ENCODE measurements at regions not wholly inside any gene's neighbourhood (a gene's known extent, or its start where the extent isn't known, plus 50 kb on each side); places are given as distances from the start of the nearest gene placed in this dataset.

DNA sequence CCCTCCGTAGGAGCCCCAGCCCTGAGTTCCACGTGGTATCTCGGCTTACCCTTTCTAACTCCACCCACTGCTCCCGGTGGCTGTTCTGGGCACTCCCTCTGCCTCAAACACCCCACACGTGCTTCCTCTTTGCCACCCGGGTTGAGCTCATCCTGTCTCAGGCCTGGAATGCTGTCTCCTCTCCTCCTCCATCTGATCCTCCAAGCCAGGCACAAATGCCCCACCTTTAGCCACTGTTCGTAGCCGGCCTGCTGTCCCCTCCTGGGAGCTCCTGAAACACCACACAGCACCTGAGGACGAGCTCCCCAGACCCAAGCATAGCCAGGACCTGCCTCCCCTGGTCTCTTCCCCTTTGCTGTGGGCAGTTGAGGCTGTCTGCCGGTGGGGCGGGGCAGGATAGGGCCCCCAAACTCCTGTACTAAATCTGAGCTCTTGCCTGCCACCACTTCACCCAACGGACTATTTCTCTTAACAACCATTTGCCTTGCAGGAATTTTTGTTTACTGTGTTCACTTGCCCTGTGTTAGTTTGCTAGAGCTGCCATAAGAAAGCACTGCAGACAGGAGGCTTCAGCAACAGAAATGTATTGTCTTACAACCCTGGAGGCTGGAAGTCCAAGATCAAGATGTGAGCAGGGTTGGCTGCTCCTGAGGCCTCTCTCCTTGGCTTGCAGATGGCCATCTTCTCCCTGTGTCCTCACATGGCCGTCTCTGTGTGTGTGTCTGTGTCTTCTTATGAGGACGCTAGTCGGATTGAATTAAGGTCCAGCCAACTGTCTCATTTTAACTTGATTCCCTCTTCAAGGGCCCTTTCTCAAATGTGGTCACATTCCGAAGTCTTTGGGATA, 58.3 kb upstream of the SHH start:
- Histone ChIP-seq H3K27me3 (ENCODE audit: control insufficient read depth, insufficient read depth, low read length) (peaks cover 10% of the 10 kb centered on the region; the same call in 1 of the 2 replicates), H3K4me3 (ENCODE audit: low read depth, low read length) (no peak overlapping the region), H3K36me3 (ENCODE audit: control insufficient read depth, insufficient read depth, low read length) (no peaks in the 10 kb centered on the region), H3K9ac (ENCODE audit: low read length) (no peak overlapping the region), H3K27ac (ENCODE audit: low read depth, low read length) (no peak overlapping the region), H3K9me3 (ENCODE audit: control insufficient read depth, insufficient read depth, low read depth, low read length) (0 out of 2 replicates have a peak, but pooled peaks cover 5% of the 10 kb centered on the region), H3K4me1 (ENCODE audit: control insufficient read depth, insufficient read depth, low read length) (no peaks in the 10 kb centered on the region; the same call in 1 of the 2 replicates)

DNA sequence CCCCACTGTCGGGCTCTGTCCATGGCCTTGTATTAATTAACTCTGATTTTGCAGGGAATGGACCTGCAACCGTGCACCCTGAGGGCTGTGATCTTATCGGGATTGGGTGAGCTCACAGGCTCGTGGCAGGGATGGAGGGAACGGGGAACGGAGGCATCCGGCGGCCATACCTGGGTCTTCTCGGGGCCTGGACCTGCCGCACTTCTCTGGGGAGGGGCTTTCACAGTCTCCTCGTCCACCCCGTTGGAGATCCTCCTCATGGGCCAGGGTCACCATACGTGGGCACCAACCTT, 57.5 kb upstream of the SHH start:
- peaks cover 17% of the 10 kb centered on the region; the same call in 1 of the 2 replicates for H3K27me3 ChIP-seq (ENCODE audit: control insufficient read depth, insufficient read depth, low read length)
- H3K36me3 ChIP-seq (ENCODE audit: control insufficient read depth, insufficient read depth, low read length): no peaks in the 10 kb centered on the region
- no peak overlapping the region for H3K4me3 ChIP-seq (ENCODE audit: low read depth, low read length)
- H3K4me1 ChIP-seq (ENCODE audit: control insufficient read depth, insufficient read depth, low read length): no peaks in the 10 kb centered on the region; the same call in 1 of the 2 replicates
- H3K9me3 ChIP-seq (ENCODE audit: control insufficient read depth, insufficient read depth, low read depth, low read length): 0 out of 2 replicates have a peak, but pooled peaks cover 5% of the 10 kb centered on the region
- H3K9ac ChIP-seq (ENCODE audit: low read length): no peak overlapping the region
- H3K27ac ChIP-seq (ENCODE audit: low read depth, low read length): no peak overlapping the region

DNA sequence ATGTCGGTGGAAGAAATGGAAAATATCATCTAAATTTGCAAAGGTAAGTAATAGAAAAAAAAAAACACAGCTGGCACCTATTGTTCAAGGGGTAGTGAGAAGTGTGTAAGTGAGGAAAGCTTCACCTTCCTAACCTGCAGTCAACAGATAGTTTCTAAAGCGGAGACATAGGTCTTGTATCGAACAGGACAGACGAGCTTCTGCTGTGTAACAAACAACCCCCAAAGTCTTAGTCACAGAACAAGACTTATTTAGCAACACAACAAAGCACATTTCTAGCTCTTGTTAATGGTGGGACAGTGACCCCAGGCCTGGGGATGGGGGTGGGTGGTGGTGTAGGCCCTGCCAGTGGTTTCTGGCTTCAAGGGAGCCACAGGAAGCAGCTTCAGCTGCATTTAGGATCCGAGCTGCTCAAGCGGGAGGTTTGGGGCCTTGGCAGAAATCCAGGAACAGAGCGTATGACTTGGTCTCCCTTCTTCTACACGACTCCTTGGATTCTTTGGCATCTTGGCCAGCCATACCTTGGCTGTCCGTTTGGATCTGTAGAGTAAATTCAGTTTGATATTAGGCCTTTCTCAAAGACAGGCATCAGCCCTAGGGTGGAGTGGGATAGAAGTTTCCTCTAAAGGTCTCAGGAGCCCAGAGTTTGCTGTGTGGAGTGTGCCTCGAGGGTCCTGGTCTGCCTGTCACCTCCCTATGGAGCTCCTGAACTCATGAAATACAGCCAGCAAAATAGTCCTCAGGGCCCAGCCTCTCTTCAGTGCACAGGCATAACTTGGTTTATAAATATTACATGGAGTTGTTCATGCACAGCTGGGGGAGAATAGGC, 56.9 kb upstream of the SHH start:
- Histone ChIP-seq H3K4me3 (ENCODE audit: low read depth, low read length) (no peak overlapping the region), H3K36me3 (ENCODE audit: control insufficient read depth, insufficient read depth, low read length) (no peaks in the 10 kb centered on the region), H3K27ac (ENCODE audit: low read depth, low read length) (no peak overlapping the region), H3K9ac (ENCODE audit: low read length) (no peak overlapping the region), H3K9me3 (ENCODE audit: control insufficient read depth, insufficient read depth, low read depth, low read length) (0 out of 2 replicates have a peak, but pooled peaks cover 5% of the 10 kb centered on the region), H3K27me3 (ENCODE audit: control insufficient read depth, insufficient read depth, low read length) (peaks cover 17% of the 10 kb centered on the region; the same call in 1 of the 2 replicates), H3K4me1 (ENCODE audit: control insufficient read depth, insufficient read depth, low read length) (no peaks in the 10 kb centered on the region; the same call in 1 of the 2 replicates)

DNA sequence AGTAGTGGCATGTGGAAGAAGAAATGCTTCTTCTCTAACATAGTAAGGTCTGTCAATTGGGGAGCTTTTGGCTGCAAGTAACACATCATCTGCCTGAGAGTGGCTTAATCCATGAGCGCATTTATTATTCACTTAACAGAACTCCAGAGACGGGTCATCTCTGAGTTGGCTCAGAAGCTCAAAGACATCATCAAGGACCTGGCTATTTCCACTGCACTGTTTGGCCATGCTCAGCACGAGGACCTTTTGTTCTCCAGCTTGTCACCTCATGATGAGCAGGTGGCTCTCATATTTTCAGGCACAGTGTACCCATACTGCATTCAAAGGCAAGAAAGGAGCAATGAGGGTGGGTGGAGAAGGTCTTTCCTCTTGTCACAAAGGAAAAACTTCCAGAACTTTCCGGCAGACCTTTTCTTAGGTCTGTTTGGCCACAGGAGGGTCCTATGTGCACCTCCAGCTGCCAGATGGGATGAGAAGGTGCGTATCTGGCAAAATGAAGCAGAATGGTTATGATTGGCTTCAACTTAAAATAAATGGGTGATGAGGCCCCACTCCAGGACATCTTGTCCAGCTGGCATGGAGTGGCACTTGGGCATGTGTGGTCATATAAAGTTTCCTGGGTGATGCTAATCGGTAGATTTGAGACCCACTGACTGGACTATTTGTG, 55.6 kb upstream of the SHH start:
- no peaks in the 10 kb centered on the region for H3K36me3 ChIP-seq (ENCODE audit: control insufficient read depth, insufficient read depth, low read length)
- no peaks in the 10 kb centered on the region; the same call in 1 of the 2 replicates for H3K4me1 ChIP-seq (ENCODE audit: control insufficient read depth, insufficient read depth, low read length)
- 0 out of 2 replicates have a peak, but pooled peaks cover 5% of the 10 kb centered on the region for H3K9me3 ChIP-seq (ENCODE audit: control insufficient read depth, insufficient read depth, low read depth, low read length)
- H3K4me3 ChIP-seq (ENCODE audit: low read depth, low read length): no peak overlapping the region
- H3K27ac ChIP-seq (ENCODE audit: low read depth, low read length): no peak overlapping the region
- H3K27me3 ChIP-seq (ENCODE audit: control insufficient read depth, insufficient read depth, low read length): peaks cover 17% of the 10 kb centered on the region; the same call in 1 of the 2 replicates
- H3K9ac ChIP-seq (ENCODE audit: low read length): no peak overlapping the region

DNA sequence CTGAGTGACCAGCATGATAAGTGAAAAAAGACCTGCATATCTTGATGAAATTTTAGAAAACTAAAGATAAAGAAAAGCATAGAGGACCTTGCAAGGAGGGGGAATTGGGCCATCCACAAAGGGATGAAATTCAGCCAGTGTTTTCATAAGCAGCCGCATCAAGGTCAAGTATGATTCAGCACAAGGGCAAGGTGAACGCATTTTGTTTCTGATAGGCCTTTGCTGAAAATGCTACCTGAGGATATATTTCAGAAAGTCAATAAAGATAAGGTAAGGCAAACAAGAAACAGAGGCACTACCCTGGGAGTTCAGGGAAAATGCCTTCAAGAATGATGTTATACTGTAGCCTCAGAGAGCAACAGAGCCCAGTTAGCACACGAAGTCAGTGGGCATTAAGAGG, 55.0 kb upstream of the SHH start:
- Histone ChIP-seq H3K27ac (ENCODE audit: low read depth, low read length) (no peak overlapping the region), H3K9ac (ENCODE audit: low read length) (no peak overlapping the region), H3K4me1 (ENCODE audit: control insufficient read depth, insufficient read depth, low read length) (no peaks in the 10 kb centered on the region; the same call in 1 of the 2 replicates), H3K27me3 (ENCODE audit: control insufficient read depth, insufficient read depth, low read length) (peaks cover 17% of the 10 kb centered on the region; the same call in 1 of the 2 replicates), H3K9me3 (ENCODE audit: control insufficient read depth, insufficient read depth, low read depth, low read length) (0 out of 2 replicates have a peak, but pooled peaks cover 5% of the 10 kb centered on the region), H3K4me3 (ENCODE audit: low read depth, low read length) (no peak overlapping the region), H3K36me3 (ENCODE audit: control insufficient read depth, insufficient read depth, low read length) (no peaks in the 10 kb centered on the region)

DNA sequence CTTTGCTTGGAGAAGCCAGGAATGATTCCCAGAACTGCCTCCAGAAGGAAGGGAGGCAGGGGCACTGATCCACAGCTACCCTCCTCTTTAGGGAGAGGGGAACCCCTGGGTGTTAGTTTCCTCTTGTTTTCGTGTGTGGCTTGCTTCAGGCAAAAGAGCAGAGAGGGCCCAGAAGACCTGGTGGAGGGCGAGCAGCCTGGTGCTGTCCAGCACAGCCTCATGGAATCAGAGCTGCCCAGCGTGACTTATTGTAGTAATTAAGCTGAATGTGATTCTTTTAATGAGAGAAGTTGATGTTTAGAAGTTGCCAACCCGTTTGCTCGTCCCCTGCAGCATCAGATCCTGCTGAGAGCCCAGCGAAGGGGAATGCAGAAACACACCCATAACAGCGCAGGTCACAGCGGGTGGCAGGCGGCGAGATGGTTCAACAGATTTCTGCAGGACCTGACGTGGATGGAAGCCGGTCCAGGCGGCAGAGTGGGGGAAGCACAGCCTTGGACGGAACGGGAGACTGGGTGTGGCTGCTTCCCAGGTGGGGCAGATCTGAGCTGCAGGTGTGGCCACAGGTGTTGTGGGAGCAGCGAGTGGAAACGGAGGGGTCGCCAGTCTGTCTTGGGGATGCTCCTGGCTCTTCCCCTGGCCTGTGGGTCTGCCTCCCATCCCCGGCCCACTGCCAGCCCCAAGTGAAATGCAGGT, 53.7 kb upstream of the SHH start:
- no peak overlapping the region for H3K4me3 ChIP-seq (ENCODE audit: low read depth, low read length)
- H3K27ac ChIP-seq (ENCODE audit: low read depth, low read length): no peak overlapping the region
- no peak overlapping the region for H3K9ac ChIP-seq (ENCODE audit: low read length)
- H3K27me3 ChIP-seq (ENCODE audit: control insufficient read depth, insufficient read depth, low read length): peaks cover 24% of the 10 kb centered on the region
- no peaks in the 10 kb centered on the region; the same call in 1 of the 2 replicates for H3K4me1 ChIP-seq (ENCODE audit: control insufficient read depth, insufficient read depth, low read length)
- no peaks in the 10 kb centered on the region for H3K36me3 ChIP-seq (ENCODE audit: control insufficient read depth, insufficient read depth, low read length)
- 0 out of 2 replicates have a peak, but pooled peaks cover 5% of the 10 kb centered on the region for H3K9me3 ChIP-seq (ENCODE audit: control insufficient read depth, insufficient read depth, low read depth, low read length)

DNA sequence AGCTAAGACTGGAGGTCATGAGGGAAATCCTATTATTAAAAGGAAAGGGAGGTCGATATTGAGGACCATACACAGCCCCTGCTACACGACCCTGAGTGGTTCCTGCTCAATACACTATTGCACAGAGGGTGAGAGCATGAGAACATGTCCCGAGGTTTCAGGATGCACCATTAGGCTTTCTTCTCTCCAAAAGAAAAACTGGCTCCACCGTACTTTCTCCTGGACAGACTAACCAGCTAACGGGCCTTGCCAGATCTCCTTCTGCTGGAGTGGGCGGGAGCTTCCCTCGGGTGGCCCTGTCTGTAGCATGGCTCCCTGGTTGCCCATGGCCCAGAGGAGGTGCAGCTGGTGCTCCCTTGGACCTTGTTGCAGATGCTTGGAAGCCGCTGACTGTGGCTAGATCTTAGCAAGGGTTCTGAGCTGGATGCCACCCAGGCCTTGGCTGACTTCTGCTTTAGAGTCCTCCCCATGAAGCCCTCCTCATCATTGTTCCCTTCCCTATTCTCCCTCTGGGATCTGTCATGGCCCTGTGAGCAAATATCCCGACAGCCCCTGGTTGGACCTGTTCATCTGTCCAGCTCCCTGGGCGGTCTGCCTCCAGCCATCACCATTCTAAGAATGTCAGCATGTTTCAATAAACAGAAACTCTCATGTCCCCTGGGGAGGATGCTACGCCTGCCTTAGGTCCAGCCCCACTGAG, 52.9 kb upstream of the SHH start:
- no peaks in the 10 kb centered on the region; the same call in 1 of the 2 replicates for H3K4me1 ChIP-seq (ENCODE audit: control insufficient read depth, insufficient read depth, low read length)
- H3K36me3 ChIP-seq (ENCODE audit: control insufficient read depth, insufficient read depth, low read length): no peaks in the 10 kb centered on the region
- H3K9me3 ChIP-seq (ENCODE audit: control insufficient read depth, insufficient read depth, low read depth, low read length): 0 out of 2 replicates have a peak, but pooled peaks cover 5% of the 10 kb centered on the region
- no peak overlapping the region for H3K27ac ChIP-seq (ENCODE audit: low read depth, low read length)
- H3K27me3 ChIP-seq (ENCODE audit: control insufficient read depth, insufficient read depth, low read length): peaks cover 32% of the 10 kb centered on the region
- no peak overlapping the region for H3K9ac ChIP-seq (ENCODE audit: low read length)
- no peak overlapping the region for H3K4me3 ChIP-seq (ENCODE audit: low read depth, low read length)

DNA sequence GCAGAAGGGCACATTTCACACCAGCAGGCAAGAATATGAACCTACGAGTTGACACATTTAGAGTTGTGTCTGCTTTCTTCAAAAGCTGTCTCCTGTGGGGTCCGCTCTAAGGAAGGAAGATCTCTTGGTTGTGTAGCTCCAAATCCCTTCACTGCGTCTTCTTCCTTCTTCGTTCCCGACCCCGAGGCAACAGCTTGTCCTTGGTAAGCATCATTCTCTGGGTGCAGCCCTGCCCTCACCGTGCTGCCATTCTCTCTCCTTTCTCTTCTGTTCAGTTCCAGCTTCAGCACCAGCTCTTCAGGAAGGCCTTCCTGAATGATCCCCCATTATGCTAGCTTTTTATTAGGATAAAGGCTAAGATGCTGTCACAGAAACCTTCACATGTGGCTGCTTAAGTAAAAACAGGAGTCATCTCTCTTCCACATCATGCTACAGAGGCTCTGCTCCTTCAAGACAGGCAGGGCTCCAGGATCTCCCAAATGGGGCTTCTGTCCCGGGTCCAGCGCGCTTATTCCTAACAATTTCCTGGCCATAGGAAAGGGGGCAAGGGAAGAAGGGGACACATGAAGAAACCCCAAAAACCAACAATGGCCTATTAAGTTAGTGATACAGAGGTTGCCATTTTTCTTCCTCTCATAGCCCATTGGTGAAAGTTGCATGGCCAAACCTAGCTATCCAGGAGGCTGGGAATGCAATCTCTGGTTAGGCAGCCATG, 52.2 kb upstream of the SHH start:
- Histone ChIP-seq H3K27ac (ENCODE audit: low read depth, low read length) (no peak overlapping the region), H3K9ac (ENCODE audit: low read length) (no peak overlapping the region), H3K27me3 (ENCODE audit: control insufficient read depth, insufficient read depth, low read length) (peaks cover 33% of the 10 kb centered on the region), H3K36me3 (ENCODE audit: control insufficient read depth, insufficient read depth, low read length) (no peaks in the 10 kb centered on the region), H3K4me1 (ENCODE audit: control insufficient read depth, insufficient read depth, low read length) (no peaks in the 10 kb centered on the region; the same call in 1 of the 2 replicates), H3K4me3 (ENCODE audit: low read depth, low read length) (no peak overlapping the region), H3K9me3 (ENCODE audit: control insufficient read depth, insufficient read depth, low read depth, low read length) (0 out of 2 replicates have a peak, but pooled peaks cover 5% of the 10 kb centered on the region)

DNA sequence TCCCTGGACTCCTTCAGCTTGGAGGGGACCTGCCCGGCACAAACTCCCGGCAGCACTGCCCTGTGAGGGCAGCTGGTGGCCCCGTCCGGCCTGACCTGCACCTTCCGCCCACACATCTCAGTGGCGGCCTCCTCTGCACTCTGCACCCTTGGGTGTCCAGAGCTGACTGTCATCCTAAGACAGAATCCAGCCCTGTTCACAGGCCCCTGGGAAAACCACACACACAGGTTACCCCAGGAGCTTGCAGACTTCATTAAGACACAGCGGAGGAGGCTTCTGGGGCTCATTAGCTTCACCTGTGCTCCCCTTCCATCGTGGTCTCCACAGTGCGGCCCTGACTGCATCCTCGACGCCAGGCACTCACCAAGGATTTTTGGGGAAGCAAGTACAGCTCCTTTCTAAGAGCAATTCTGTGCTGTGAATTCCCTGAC, 51.5 kb upstream of the SHH start:
- Histone ChIP-seq H3K27me3 (ENCODE audit: control insufficient read depth, insufficient read depth, low read length) (peaks cover 33% of the 10 kb centered on the region), H3K4me3 (ENCODE audit: low read depth, low read length) (no peak overlapping the region), H3K27ac (ENCODE audit: low read depth, low read length) (no peak overlapping the region), H3K4me1 (ENCODE audit: control insufficient read depth, insufficient read depth, low read length) (no peaks in the 10 kb centered on the region; the same call in 1 of the 2 replicates), H3K36me3 (ENCODE audit: control insufficient read depth, insufficient read depth, low read length) (no peaks in the 10 kb centered on the region), H3K9ac (ENCODE audit: low read length) (no peak overlapping the region), H3K9me3 (ENCODE audit: control insufficient read depth, insufficient read depth, low read depth, low read length) (0 out of 2 replicates have a peak, but pooled peaks cover under 1% of the 10 kb centered on the region)

Measured in HUES6 (cell line).